ENCODE measurements at regions not wholly inside any gene's neighbourhood (a gene's known extent, or its start where the extent isn't known, plus 50 kb on each side); places are given as distances from the start of the nearest gene placed in this dataset.

- Histone ChIP-seq H3K9me3 (replicated peaks; ENCODE audit: control insufficient read depth, insufficient read depth, low read length) (no peaks in the 10 kb centered on the region), H2AFZ (ENCODE audit: low read depth, low read length) (no peak overlapping the region), H3K36me3 (ENCODE audit: control insufficient read depth in 2 of 2, extremely low read depth in 1 of 2, insufficient read depth in 2 of 2, low read length in 2 of 2) (no peaks in the 10 kb centered on the region), H3K4me1 (ENCODE audit: control insufficient read depth, extremely low read depth, insufficient read depth, low read length) (no peaks in the 10 kb centered on the region), H3K9me1 (replicated peaks; ENCODE audit: control insufficient read depth, extremely low read depth, insufficient read depth, low read length) (no peaks in the 10 kb centered on the region), H3K9ac (replicated peaks; ENCODE audit: extremely low read depth, insufficient read depth, low read length) (no peak overlapping the region), H3K4me2 (ENCODE audit: insufficient read depth, low read length) (no peak overlapping the region), H3K4me3 (replicated peaks in 1 of 3; ENCODE audit: insufficient read depth in 1 of 3, low read depth in 1 of 3, low read length in 3 of 3) (no peak overlapping the region), H3K27me3 (ENCODE audit: control insufficient read depth in 2 of 2, insufficient read depth in 2 of 2, low read length in 2 of 2) (no peaks in the 10 kb centered on the region), H3K27ac (ENCODE audit: insufficient read depth, low read depth, low read length) (no peak overlapping the region), H3K79me2 (ENCODE audit: control insufficient read depth, insufficient read depth, low read length) (no peaks in the 10 kb centered on the region), H4K20me1 (replicated peaks; ENCODE audit: control insufficient read depth, extremely low read depth, insufficient read depth, low read length) (no peaks in the 10 kb centered on the region)
- intact Hi-C loops (cut with micrococcal nuclease) = no loop called here
- dilution Hi-C loops (cut with MboI; ENCODE audit: extremely low pct_ligation_motif_present, low sequenced_read_pairs) = no loop called here
- no peak for DNase-seq (ENCODE audit: low read depth, low spot score)
- no peak for FAIRE-seq
- no peak for TF ChIP-seq FOS (IDR thresholded peaks at IDR 0.05; ENCODE audit: borderline replicate concordance, insufficient read depth, low read length)
- TF ChIP-seq MYC (IDR thresholded peaks at IDR 0.05; ENCODE audit: low read depth, low read length) = no peak
- TF ChIP-seq POLR2AphosphoS5 (IDR thresholded peaks at IDR 0.05; ENCODE audit: insufficient read depth, low read depth, low read length) = no peak
- TF ChIP-seq, protein P1, sequence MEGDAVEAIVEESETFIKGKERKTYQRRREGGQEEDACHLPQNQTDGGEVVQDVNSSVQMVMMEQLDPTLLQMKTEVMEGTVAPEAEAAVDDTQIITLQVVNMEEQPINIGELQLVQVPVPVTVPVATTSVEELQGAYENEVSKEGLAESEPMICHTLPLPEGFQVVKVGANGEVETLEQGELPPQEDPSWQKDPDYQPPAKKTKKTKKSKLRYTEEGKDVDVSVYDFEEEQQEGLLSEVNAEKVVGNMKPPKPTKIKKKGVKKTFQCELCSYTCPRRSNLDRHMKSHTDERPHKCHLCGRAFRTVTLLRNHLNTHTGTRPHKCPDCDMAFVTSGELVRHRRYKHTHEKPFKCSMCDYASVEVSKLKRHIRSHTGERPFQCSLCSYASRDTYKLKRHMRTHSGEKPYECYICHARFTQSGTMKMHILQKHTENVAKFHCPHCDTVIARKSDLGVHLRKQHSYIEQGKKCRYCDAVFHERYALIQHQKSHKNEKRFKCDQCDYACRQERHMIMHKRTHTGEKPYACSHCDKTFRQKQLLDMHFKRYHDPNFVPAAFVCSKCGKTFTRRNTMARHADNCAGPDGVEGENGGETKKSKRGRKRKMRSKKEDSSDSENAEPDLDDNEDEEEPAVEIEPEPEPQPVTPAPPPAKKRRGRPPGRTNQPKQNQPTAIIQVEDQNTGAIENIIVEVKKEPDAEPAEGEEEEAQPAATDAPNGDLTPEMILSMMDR (IDR thresholded peaks at IDR 0.05; ENCODE audit: extremely low read depth in 1 of 2, insufficient read depth in 1 of 2, low read depth in 1 of 2, low read length in 2 of 2) = no peak
- TF ChIP-seq, protein P2, sequence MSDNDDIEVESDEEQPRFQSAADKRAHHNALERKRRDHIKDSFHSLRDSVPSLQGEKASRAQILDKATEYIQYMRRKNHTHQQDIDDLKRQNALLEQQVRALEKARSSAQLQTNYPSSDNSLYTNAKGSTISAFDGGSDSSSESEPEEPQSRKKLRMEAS (IDR thresholded peaks at IDR 0.05; ENCODE audit: insufficient read depth, insufficient read length) = no peak
- no peak for TF ChIP-seq EZH2 (IDR thresholded peaks at IDR 0.05; ENCODE audit: borderline replicate concordance, low read depth, low read length, severe bottlenecking)
- no peak for TF ChIP-seq POLR2A (IDR thresholded peaks at IDR 0.05; ENCODE audit: low read depth, low read length)
- no peak for TF ChIP-seq GATA2 (IDR thresholded peaks at IDR 0.05; ENCODE audit: insufficient read depth, insufficient read length, low read depth, low read length)
- TF ChIP-seq JUN (IDR thresholded peaks at IDR 0.05; ENCODE audit: borderline replicate concordance, insufficient read depth, insufficient read length, low read depth) = no peak
- BruUV-seq (replicated peaks) = no TSS peak
- ChIA-PET POLR2A (no interaction called here), CTCF (no interaction called here)
Measured at GRCh38 chr1:38700077-38700470, 159.5 kb downstream of the RRAGC start.
